A673 (cell line): ENCODE measurements at regions not wholly inside any gene's neighbourhood (a gene's known extent, or its start where the extent isn't known, plus 50 kb on each side); places are given as distances from the start of the nearest gene placed in this dataset.

ENCODE experiments used
- BruUV-seq: library from RNA; stranded (reverse); fragments of 400-500 nt; replicated peaks from 2 replicates; lab custom pipeline; 2021; lab: Mats Ljungman, UMichigan
- CTCF ChIA-PET: fragments of 300-600 bp; sonication (Branson Sonifier 250); formaldehyde crosslinking; loops from one replicate; lab custom pipeline; 2022; ENCODE audit warnings: antibody characterized with exemption; lab: Charles Lee
- POLR2A ChIA-PET: fragments of 300-600 bp; sonication (Branson Sonifier 250); formaldehyde crosslinking; loops from one replicate; lab custom pipeline; 2022; ENCODE audit warnings: antibody characterized with exemption; ENCODE audit not compliant: low non-redundant PET; lab: Charles Lee
- DNase-seq: peaks from one replicate; pipeline ENCODE4 v3.0.0-alpha.2; 2015; ENCODE audit warnings: low spot score
- H3K27ac ChIP-seq: fragments of 200-600 bp; sonication (generic); 2 replicates; pipeline ENCODE4 v1.5.1; 2016; ENCODE audit warnings: mixed run types, low read depth, mild to moderate bottlenecking, mixed read lengths, antibody characterized with exemption, low read length; ENCODE audit not compliant: poor library complexity, severe bottlenecking
- H3K27me3 ChIP-seq: fragments of 200-600 bp; sonication (generic); replicated peaks from 2 replicates; pipeline ENCODE4 v1.6.1; 2017; ENCODE audit warnings: mixed run types, low read depth, mild to moderate bottlenecking, mixed read lengths, antibody characterized with exemption, low read length; ENCODE audit not compliant: insufficient read depth, poor library complexity
- H3K36me3 ChIP-seq: fragments of 200-600 bp; sonication (generic); 2 replicates; pipeline ENCODE4 v1.6.1; 2016; ENCODE audit warnings: mixed run types, mild to moderate bottlenecking, mixed read lengths, antibody characterized with exemption, low read length; ENCODE audit not compliant: insufficient read depth, poor library complexity, severe bottlenecking
- H3K4me1 ChIP-seq: fragments of 200-600 bp; sonication (generic); 2 replicates; pipeline ENCODE4 v1.6.1; 2017; ENCODE audit warnings: mixed run types, mild to moderate bottlenecking, mixed read lengths, antibody characterized with exemption, low read length; ENCODE audit not compliant: insufficient read depth, poor library complexity, severe bottlenecking
- H3K4me3 ChIP-seq: fragments of 200-600 bp; sonication (generic); 2 replicates; pipeline ENCODE4 v1.5.1; 2016; ENCODE audit warnings: low read depth, mixed run types, mild to moderate bottlenecking, mixed read lengths, low read length; ENCODE audit not compliant: poor library complexity, severe bottlenecking
- H3K9me3 ChIP-seq: fragments of 200-600 bp; sonication (generic); 2 replicates; pipeline ENCODE4 v1.6.1; 2016; ENCODE audit warnings: mixed run types, low read depth, mild to moderate bottlenecking, mixed read lengths, antibody characterized with exemption, low read length; ENCODE audit not compliant: poor library complexity, severe bottlenecking
- CTCF ChIP-seq: fragments of 300-800, 200-600 bp; sonication (generic); conservative IDR thresholded peaks from 2 replicates; pipeline ENCODE4 v1.5.1; 2017; ENCODE audit warnings: low read depth, mild to moderate bottlenecking, antibody characterized with exemption, low read length, moderate library complexity, mixed read lengths
- EZH2 ChIP-seq: fragments of 200-600 bp; sonication (generic); IDR thresholded peaks from 2 replicates; pipeline ENCODE4 v1.6.1; 2017; ENCODE audit warnings: borderline replicate concordance, low read depth, mild to moderate bottlenecking, mixed read lengths, antibody characterized with exemption, low read length; ENCODE audit not compliant: poor library complexity, severe bottlenecking
- intact Hi-C: fragments of 100-400 bp; cut with micrococcal nuclease; formaldehyde crosslinking; loops from one replicate; pipeline ENCODE4 v1.10.0; 2022; ENCODE audit not compliant: unreplicated experiment

GRCh38 chr6:43921039-43921438, 151.0 kb downstream of the VEGFA start:
- ChIA-PET POLR2A (no interaction called here), CTCF (no interaction called here)
- no peak for TF ChIP-seq CTCF
- H3K9me3 ChIP-seq: no peaks in the 10 kb centered on the region
- BruUV-seq: no TSS peak
- no peaks in the 10 kb centered on the region for H3K27me3 ChIP-seq
- no peaks in the 10 kb centered on the region for H3K36me3 ChIP-seq
- peaks cover 33% of the 10 kb centered on the region for H3K4me1 ChIP-seq
- no peak for DNase-seq
- H3K27ac ChIP-seq: no peak overlapping the region
- intact Hi-C loops: no loop called here
- no peak overlapping the region for H3K4me3 ChIP-seq

GRCh38 chr6:43919774-43920173, 149.8 kb downstream of the VEGFA start:
- intact Hi-C loops: no loop called here
- ChIA-PET CTCF (no interaction called here), POLR2A (no interaction called here)
- peaks cover 24% of the 10 kb centered on the region for H3K4me1 ChIP-seq
- TF ChIP-seq EZH2: no peak
- no peak for TF ChIP-seq CTCF
- no peak for DNase-seq
- no TSS peak for BruUV-seq
- H3K9me3 ChIP-seq: no peaks in the 10 kb centered on the region
- H3K4me3 ChIP-seq: no peak overlapping the region
- no peaks in the 10 kb centered on the region for H3K27me3 ChIP-seq
- H3K36me3 ChIP-seq: no peaks in the 10 kb centered on the region
- no peak overlapping the region for H3K27ac ChIP-seq

GRCh38 chr6:43917878-43918382, 147.9 kb downstream of the VEGFA start:
- TF ChIP-seq CTCF: no peak
- TF ChIP-seq EZH2: no peak
- DNase-seq: no peak
- CTCF ChIA-PET: no interaction called here
- BruUV-seq: no TSS peak
- POLR2A ChIA-PET: no interaction called here
- Histone ChIP-seq H3K9me3 (no peaks in the 10 kb centered on the region), H3K36me3 (no peaks in the 10 kb centered on the region), H3K27ac (no peak overlapping the region), H3K4me1 (peaks cover 14% of the 10 kb centered on the region), H3K27me3 (no peaks in the 10 kb centered on the region), H3K4me3 (no peak overlapping the region)
- intact Hi-C loops: no loop called here
